ENCODE measurements at regions not wholly inside any gene's neighbourhood (a gene's known extent, or its start where the extent isn't known, plus 50 kb on each side); places are given as distances from the start of the nearest gene placed in this dataset.

DNA sequence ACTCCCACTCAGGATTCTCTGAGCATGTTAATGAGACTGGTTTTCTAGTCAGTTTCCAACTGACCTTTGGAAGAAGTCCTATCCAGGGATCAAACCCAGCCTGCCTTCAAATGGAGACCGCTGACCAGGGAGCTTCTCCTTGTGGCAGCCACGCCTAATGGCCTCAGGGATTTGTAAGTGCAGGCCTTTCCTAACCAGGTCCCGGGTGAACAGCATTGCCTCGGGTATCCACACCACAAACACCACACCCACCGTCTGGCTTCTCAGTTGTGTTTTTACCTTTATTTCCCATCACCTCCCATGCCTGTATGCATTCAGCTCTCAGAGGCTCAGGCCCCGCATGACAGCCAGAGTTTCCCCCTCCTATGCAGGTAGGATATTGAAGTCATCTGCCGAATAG is 406.3 kb upstream of the HS6ST1 start:
- TF ChIP-seq, protein P1, sequence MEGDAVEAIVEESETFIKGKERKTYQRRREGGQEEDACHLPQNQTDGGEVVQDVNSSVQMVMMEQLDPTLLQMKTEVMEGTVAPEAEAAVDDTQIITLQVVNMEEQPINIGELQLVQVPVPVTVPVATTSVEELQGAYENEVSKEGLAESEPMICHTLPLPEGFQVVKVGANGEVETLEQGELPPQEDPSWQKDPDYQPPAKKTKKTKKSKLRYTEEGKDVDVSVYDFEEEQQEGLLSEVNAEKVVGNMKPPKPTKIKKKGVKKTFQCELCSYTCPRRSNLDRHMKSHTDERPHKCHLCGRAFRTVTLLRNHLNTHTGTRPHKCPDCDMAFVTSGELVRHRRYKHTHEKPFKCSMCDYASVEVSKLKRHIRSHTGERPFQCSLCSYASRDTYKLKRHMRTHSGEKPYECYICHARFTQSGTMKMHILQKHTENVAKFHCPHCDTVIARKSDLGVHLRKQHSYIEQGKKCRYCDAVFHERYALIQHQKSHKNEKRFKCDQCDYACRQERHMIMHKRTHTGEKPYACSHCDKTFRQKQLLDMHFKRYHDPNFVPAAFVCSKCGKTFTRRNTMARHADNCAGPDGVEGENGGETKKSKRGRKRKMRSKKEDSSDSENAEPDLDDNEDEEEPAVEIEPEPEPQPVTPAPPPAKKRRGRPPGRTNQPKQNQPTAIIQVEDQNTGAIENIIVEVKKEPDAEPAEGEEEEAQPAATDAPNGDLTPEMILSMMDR (conservative IDR thresholded peaks at IDR 0.05; ENCODE audit: low read depth, low read length), result no peak
- TF ChIP-seq EZH2 (IDR thresholded peaks at IDR 0.05; ENCODE audit: borderline replicate concordance, low read depth, low read length, poor library complexity, severe bottlenecking), result no peak

Data from A673 (cell line).